ENCODE measurements at regions not wholly inside any gene's neighbourhood (a gene's known extent, or its start where the extent isn't known, plus 50 kb on each side); places are given as distances from the start of the nearest gene placed in this dataset.

DNA sequence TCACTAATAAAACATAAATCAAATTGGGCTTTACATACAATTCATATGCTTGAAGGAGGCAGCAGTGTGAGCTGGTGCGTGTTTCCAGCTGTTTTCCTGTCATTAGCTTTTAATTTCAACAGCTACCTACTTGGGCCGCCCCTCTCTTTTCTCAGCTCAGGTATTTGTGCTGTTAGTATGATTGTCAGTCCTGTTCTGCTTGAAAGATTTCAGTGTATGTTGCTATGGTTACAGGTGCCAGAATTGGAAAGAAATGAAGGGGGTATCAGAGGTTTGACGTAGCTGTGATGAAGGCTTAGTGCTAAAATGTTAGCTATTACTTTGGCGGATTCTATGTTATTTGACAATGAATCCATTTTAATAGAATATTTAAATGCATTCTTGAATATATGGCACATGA is 440.3 kb downstream of the ZIC3 start:
- intact Hi-C loops (cut with DNase I): no loop called here
- DNase-seq: no peak
- Histone ChIP-seq H3K27me3 (no peaks in the 10 kb centered on the region), H3K27ac (no peak overlapping the region), H3K9me3 (no peaks in the 10 kb centered on the region), H3K4me1 (no peaks in the 10 kb centered on the region), H3K36me3 (replicated peaks in 1 of 2; ENCODE audit: insufficient read depth in 1 of 2, low read depth in 2 of 2) (no peaks in the 10 kb centered on the region), H3K4me3 (no peak overlapping the region)
- 46 to 49% methylated on average over 4 of the region's 4 CpGs for WGBS, 2 donors
- ATAC-seq: no peak
- TF ChIP-seq POLR2A (IDR thresholded peaks at IDR 0.05): no peak
- TF ChIP-seq, protein P1, sequence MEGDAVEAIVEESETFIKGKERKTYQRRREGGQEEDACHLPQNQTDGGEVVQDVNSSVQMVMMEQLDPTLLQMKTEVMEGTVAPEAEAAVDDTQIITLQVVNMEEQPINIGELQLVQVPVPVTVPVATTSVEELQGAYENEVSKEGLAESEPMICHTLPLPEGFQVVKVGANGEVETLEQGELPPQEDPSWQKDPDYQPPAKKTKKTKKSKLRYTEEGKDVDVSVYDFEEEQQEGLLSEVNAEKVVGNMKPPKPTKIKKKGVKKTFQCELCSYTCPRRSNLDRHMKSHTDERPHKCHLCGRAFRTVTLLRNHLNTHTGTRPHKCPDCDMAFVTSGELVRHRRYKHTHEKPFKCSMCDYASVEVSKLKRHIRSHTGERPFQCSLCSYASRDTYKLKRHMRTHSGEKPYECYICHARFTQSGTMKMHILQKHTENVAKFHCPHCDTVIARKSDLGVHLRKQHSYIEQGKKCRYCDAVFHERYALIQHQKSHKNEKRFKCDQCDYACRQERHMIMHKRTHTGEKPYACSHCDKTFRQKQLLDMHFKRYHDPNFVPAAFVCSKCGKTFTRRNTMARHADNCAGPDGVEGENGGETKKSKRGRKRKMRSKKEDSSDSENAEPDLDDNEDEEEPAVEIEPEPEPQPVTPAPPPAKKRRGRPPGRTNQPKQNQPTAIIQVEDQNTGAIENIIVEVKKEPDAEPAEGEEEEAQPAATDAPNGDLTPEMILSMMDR (IDR thresholded peaks at IDR 0.05): no peak

- Histone ChIP-seq H3K4me3 (no peak overlapping the region), H3K27ac (no peak overlapping the region), H3K36me3 (replicated peaks in 1 of 2; ENCODE audit: insufficient read depth in 1 of 2, low read depth in 2 of 2) (no peaks in the 10 kb centered on the region), H3K27me3 (no peaks in the 10 kb centered on the region), H3K4me1 (no peaks in the 10 kb centered on the region), H3K9me3 (no peaks in the 10 kb centered on the region)
- 8 to 16% methylated on average over 5 of the region's 5 CpGs for WGBS, 2 donors
- intact Hi-C loops (cut with DNase I): no loop called here
- no peak for TF ChIP-seq POLR2A (IDR thresholded peaks at IDR 0.05)
- TF ChIP-seq, protein P1 (IDR thresholded peaks at IDR 0.05): no peak
- no peak for DNase-seq
- ATAC-seq: no peak
Observed at GRCh38 chrX:138008281-138008680, 442.4 kb downstream of the ZIC3 start.

- 83% methylated on average over 2 of the region's 2 CpGs for WGBS, 2 donors
- TF ChIP-seq, protein P1 (IDR thresholded peaks at IDR 0.05): no peak
- Histone ChIP-seq H3K27me3 (no peaks in the 10 kb centered on the region), H3K27ac (no peak overlapping the region), H3K4me1 (no peaks in the 10 kb centered on the region), H3K9me3 (no peaks in the 10 kb centered on the region), H3K4me3 (no peak overlapping the region), H3K36me3 (replicated peaks in 1 of 2; ENCODE audit: insufficient read depth in 1 of 2, low read depth in 2 of 2) (no peaks in the 10 kb centered on the region)
- no peak for DNase-seq
- ATAC-seq: no peak
- intact Hi-C loops (cut with DNase I): no loop called here
Observed at GRCh38 chrX:138011468-138011867, 445.5 kb downstream of the ZIC3 start.

DNA sequence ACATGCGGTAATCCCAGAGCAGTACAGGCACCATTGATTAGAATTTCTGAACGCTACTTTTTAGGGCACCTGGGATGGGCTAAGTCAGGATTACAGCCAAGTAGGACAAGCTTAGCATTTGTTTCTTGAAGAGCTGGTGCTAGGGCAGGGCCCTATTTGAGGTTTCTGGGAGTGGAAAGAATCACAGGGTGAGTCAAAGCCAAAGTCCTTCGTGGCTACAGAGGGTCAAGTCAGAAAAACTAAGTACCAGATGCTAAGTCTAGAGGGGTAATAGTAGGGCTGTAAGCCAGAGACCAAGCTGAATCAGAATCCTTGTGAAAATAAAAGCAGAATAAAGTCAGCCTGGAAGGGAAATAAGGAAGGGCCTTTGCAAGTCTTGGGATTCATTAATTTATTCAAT is 448.6 kb downstream of the ZIC3 start:
- Histone ChIP-seq H3K4me3 (no peak overlapping the region), H3K9me3 (no peaks in the 10 kb centered on the region), H3K4me1 (no peaks in the 10 kb centered on the region), H3K36me3 (replicated peaks in 1 of 2; ENCODE audit: insufficient read depth in 1 of 2, low read depth in 2 of 2) (no peaks in the 10 kb centered on the region), H3K27ac (no peak overlapping the region), H3K27me3 (no peaks in the 10 kb centered on the region)
- intact Hi-C loops (cut with DNase I): no loop called here
- no peak for DNase-seq
- ATAC-seq: no peak
- TF ChIP-seq, protein P1 (IDR thresholded peaks at IDR 0.05): no peak
- whole genome bisulfite sequencing, 2 donors: 37 to 40% methylated on average over 1 to 3 of the region's 3 CpGs

DNA sequence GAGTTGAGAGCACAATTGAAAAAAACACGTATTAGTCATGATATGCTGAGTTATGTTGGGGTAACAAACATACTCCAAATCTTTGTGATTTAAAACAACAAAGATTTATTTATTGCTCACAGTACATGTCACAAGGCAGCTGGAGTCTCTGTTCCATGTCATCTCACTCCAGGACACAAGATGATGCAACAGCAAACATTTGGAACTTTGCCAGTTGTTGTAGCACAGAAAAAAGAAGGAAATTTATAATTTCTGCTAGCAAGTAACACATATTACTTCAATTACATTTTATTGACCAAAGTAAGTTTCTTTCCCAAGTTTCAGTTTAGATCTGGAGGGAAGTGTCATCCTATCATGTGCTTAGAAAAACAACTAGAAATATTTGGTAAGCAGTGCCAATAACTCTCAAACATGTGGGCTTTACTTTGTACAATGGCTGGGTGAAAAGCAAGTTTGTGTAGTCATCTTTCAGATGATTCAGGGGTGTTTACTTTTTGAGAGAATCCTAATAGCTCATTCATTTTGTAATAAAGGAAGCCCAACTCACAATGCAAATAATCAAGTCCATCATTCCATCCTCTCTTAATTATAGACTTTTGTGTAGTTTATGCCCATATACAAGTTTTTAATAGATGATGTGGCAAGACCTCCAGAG is 452.3 kb downstream of the ZIC3 start:
- DNase-seq (peak in 1 of 4 donors; percentile 2), ATAC-seq (no peak)
- intact Hi-C loops (cut with DNase I): no loop called here
- Histone ChIP-seq H3K4me3 (no peak overlapping the region), H3K27ac (no peak overlapping the region), H3K4me1 (no peaks in the 10 kb centered on the region), H3K36me3 (replicated peaks in 1 of 2; ENCODE audit: insufficient read depth in 1 of 2, low read depth in 2 of 2) (no peaks in the 10 kb centered on the region), H3K27me3 (no peaks in the 10 kb centered on the region), H3K9me3 (no peaks in the 10 kb centered on the region)
- WGBS, 2 donors: 26 to 70% methylated on average over 1 of the region's 1 CpG
- TF ChIP-seq, protein P1 (IDR thresholded peaks at IDR 0.05): no peak
- TF ChIP-seq POLR2A (IDR thresholded peaks at IDR 0.05): no peak
